Retinal pigment epithelial cell (primary cell): ENCODE measurements at regions not wholly inside any gene's neighbourhood (a gene's known extent, or its start where the extent isn't known, plus 50 kb on each side); places are given as distances from the start of the nearest gene placed in this dataset.
A peak's percentile ranks its signal among the peaks of the same experiment; 100 is the strongest.

ENCODE experiments used
- DNase-seq: peaks from one replicate; pipeline ENCODE4 v3.0.0-alpha.2; 2010; ENCODE audit warnings: low read depth
- H3K4me3 ChIP-seq: 2 replicates; pipeline ENCODE4 v1.5.1; 2011; ENCODE audit warnings: mild to moderate bottlenecking, low read length, control low read depth, moderate library complexity
- TF ChIP-seq, protein P1 (sequence below): conservative IDR thresholded peaks from 2 replicates; pipeline ENCODE4 v1.5.1; 2011; ENCODE audit warnings: low read depth, low read length, control low read depth, inconsistent platforms

- H3K4me3 ChIP-seq, result no peak overlapping the region
- no peak for DNase-seq
- TF ChIP-seq, protein P1, sequence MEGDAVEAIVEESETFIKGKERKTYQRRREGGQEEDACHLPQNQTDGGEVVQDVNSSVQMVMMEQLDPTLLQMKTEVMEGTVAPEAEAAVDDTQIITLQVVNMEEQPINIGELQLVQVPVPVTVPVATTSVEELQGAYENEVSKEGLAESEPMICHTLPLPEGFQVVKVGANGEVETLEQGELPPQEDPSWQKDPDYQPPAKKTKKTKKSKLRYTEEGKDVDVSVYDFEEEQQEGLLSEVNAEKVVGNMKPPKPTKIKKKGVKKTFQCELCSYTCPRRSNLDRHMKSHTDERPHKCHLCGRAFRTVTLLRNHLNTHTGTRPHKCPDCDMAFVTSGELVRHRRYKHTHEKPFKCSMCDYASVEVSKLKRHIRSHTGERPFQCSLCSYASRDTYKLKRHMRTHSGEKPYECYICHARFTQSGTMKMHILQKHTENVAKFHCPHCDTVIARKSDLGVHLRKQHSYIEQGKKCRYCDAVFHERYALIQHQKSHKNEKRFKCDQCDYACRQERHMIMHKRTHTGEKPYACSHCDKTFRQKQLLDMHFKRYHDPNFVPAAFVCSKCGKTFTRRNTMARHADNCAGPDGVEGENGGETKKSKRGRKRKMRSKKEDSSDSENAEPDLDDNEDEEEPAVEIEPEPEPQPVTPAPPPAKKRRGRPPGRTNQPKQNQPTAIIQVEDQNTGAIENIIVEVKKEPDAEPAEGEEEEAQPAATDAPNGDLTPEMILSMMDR, result no peak
Observed at GRCh38 chr3:102223132-102223531, 211.7 kb upstream of the ZPLD1 start.

DNA sequence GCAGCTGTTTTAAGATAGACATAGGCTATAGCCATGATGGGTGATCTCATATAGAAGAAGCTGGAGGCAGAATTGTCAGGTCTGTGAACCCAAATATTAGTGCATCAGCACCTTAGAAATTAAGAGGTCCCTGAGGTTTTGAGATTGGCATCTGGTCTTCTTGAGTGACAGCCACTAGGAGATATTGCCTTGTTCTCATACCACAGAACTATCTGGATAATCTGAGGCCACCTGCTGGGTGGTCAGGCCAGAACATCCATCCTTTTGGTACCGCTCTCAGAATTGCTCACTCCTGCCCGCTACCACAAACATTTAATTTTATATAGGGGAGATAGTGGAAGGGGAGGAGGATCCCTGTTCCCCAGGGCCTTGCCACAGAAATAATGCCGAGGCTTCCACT, 210.6 kb upstream of the ZPLD1 start:
- TF ChIP-seq, protein P1, result peak; percentile 44
- DNase-seq, result no peak
- H3K4me3 ChIP-seq, result no peak overlapping the region

- H3K4me3 ChIP-seq, result no peak overlapping the region
- TF ChIP-seq, protein P1, result no peak
- no peak for DNase-seq
Observed at GRCh38 chr3:102225005-102225404, 209.8 kb upstream of the ZPLD1 start.

- TF ChIP-seq, protein P1, result peak; percentile 65
- DNase-seq, result no peak
- no peak overlapping the region for H3K4me3 ChIP-seq
Observed at GRCh38 chr3:102225407-102226132, 209.2 kb upstream of the ZPLD1 start.

DNA sequence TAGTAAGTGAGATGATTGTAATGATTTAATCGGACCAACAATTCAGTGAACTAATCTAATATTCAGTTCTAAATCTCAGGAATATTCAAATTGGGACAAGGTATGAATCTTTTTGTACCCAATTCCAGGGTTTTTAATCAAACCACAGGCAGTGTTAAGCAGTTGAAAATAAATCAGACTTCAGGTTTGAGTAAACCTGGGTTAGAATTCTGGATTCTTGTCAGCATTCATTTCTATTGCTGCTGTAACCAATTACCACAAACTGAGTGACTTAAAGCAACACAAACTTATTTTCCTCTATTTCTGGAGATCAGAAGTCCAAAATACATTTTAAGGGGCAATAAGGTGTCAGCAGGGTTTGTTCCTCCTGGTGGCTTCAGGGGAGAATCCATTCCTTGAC, 208.4 kb upstream of the ZPLD1 start:
- DNase-seq, result no peak
- TF ChIP-seq, protein P1, result no peak
- no peak overlapping the region for H3K4me3 ChIP-seq

GRCh38 chr3:102229062-102229655, 205.7 kb upstream of the ZPLD1 start:
- DNase-seq, result no peak
- no peak overlapping the region for H3K4me3 ChIP-seq
- TF ChIP-seq, protein P1, result peak; percentile 96

GRCh38 chr3:102230057-102230456, 204.8 kb upstream of the ZPLD1 start:
- DNase-seq, result no peak
- H3K4me3 ChIP-seq, result no peak overlapping the region
- TF ChIP-seq, protein P1, result no peak
